Gastroesophageal sphincter (tissue), 3 donors: ENCODE measurements at regions not wholly inside any gene's neighbourhood (a gene's known extent, or its start where the extent isn't known, plus 50 kb on each side); places are given as distances from the start of the nearest gene placed in this dataset.

Source experiments
- CTCF ChIP-seq, 4 experiments: fragments of 200-600 bp in 2 of 4; fragments of 450-650 bp in 2 of 4; sonication (generic) in 1 of 4; IDR thresholded peaks; one replicate each; pipeline ENCODE4 v1.5.1; 2017 to 2019; ENCODE audit warnings: antibody characterized with exemption in 4 of 4, mild to moderate bottlenecking in 2 of 4, moderate library complexity in 2 of 4
- EP300 ChIP-seq: sonication (generic); formaldehyde crosslinking; IDR thresholded peaks from one replicate; pipeline ENCODE4 v1.6.1; 2017; ENCODE audit warnings: antibody characterized with exemption, mild to moderate bottlenecking
- POLR2A ChIP-seq, 2 donors: fragments of 450-650 bp; IDR thresholded peaks; one replicate each; pipeline ENCODE4 v1.6.1; 2017; ENCODE audit warnings: antibody characterized with exemption in 2 of 2, mild to moderate bottlenecking in 2 of 2, moderate library complexity in 1 of 2
- POLR2AphosphoS5 ChIP-seq: sonication (generic); formaldehyde crosslinking; IDR thresholded peaks from one replicate; pipeline ENCODE4 v1.6.1; 2017; ENCODE audit warnings: antibody characterized with exemption

- TF ChIP-seq CTCF (IDR thresholded peaks at IDR 0.05) (no peak), POLR2AphosphoS5 (no peak), POLR2A (IDR thresholded peaks at IDR 0.05) (no peak), EP300 (no peak)
These were observed 69.8 kb upstream of the KCTD1 start for GRCh38 chr18:26618135-26618534.
